GM12878 (cell line): ENCODE measurements at regions not wholly inside any gene's neighbourhood (a gene's known extent, or its start where the extent isn't known, plus 50 kb on each side); places are given as distances from the start of the nearest gene placed in this dataset.

Source experiments
- ATAC-seq: fragments of 200-7000 bp; cut with Tn5 transposase; 3 replicates; pipeline ENCODE4 v1.9.1; 2020; ENCODE audit warnings: mild to moderate bottlenecking, moderate library complexity
- BruUV-seq: library from RNA; stranded (reverse); fragments of 400-500 nt; replicated peaks from 2 replicates; lab custom pipeline; 2021; lab: Mats Ljungman, UMichigan
- CTCF ChIA-PET: fragments of 300-600 bp; sonication (Branson Sonifier 250); formaldehyde crosslinking; extraction: SDS; loops from one replicate; lab custom pipeline; 2021; ENCODE audit warnings: inconsistent platforms; lab: Yijun Ruan, JAX
- POLR2A ChIA-PET: fragments of 350-600 bp; formaldehyde crosslinking; extraction: SDS; loops from one replicate; lab custom pipeline; 2021; ENCODE audit warnings: inconsistent platforms; lab: Charles Lee
- RAD21 ChIA-PET: fragments of 300-600 bp; sonication (Branson Sonifier 250); formaldehyde crosslinking; loops from one replicate; lab custom pipeline; 2023; ENCODE audit warnings: antibody characterized with exemption; ENCODE audit not compliant: unreplicated experiment; lab: Charles Lee
- SMC1A ChIA-PET: fragments of 300-600 bp; sonication (Branson Sonifier 250); formaldehyde crosslinking; loops from one replicate; lab custom pipeline; 2023; ENCODE audit not compliant: unreplicated experiment, uncharacterized antibody; lab: Charles Lee
- DNase-seq: peaks from one replicate; pipeline ENCODE4 v3.0.0-alpha.2; 2011; ENCODE audit warnings: low read depth, low spot score
- FAIRE-seq: peaks from 3 replicates; lab custom pipeline; 2011; peaks lifted over from hg19 to GRCh38; lab: Jason Lieb, UNC
- H2AFZ ChIP-seq: 2 replicates; pipeline ENCODE4 v1.6.0; 2011; ENCODE audit warnings: low read depth, low read length, control low read depth; ENCODE audit not compliant: control insufficient read depth
- H3K27ac ChIP-seq: 2 replicates; pipeline ENCODE4 v1.5.1; 2011; ENCODE audit warnings: control low read depth; ENCODE audit not compliant: control insufficient read depth, insufficient read depth
- H3K27me3 ChIP-seq, 2 experiments: replicated peaks in 1 of 2; 2 replicates each; pipeline versions ENCODE4 v1.6.0 to v1.6.1; 2011; ENCODE audit warnings: low read length in 1 of 2; ENCODE audit not compliant: control insufficient read depth in 2 of 2, insufficient read depth in 2 of 2
- H3K36me3 ChIP-seq, 2 experiments: 2 replicates each; pipeline ENCODE4 v1.5.1; 2011; ENCODE audit warnings: low read length in 1 of 2; ENCODE audit not compliant: control insufficient read depth in 2 of 2, insufficient read depth in 2 of 2
- H3K4me1 ChIP-seq: 2 replicates; pipeline ENCODE4 v1.6.1; 2011; ENCODE audit warnings: mild to moderate bottlenecking, low read length, moderate library complexity, mixed read lengths; ENCODE audit not compliant: control insufficient read depth, insufficient read depth
- H3K4me2 ChIP-seq: 2 replicates; pipeline ENCODE4 v1.6.0; 2011; ENCODE audit warnings: control low read depth; ENCODE audit not compliant: control insufficient read depth, insufficient read depth
- H3K4me3 ChIP-seq: fragments of 200-600 bp; sonication (generic); 2 replicates; pipeline ENCODE4 v1.5.1; 2016
- H3K79me2 ChIP-seq: 2 replicates; pipeline ENCODE4 v1.6.0; 2011; ENCODE audit warnings: low read length; ENCODE audit not compliant: control insufficient read depth, insufficient read depth
- H3K9ac ChIP-seq: 2 replicates; pipeline ENCODE4 v1.8.0; 2011; ENCODE audit warnings: low read length, control low read depth, mixed read lengths; ENCODE audit not compliant: control insufficient read depth, insufficient read depth
- H3K9me3 ChIP-seq: replicated peaks from 3 replicates; pipeline ENCODE4 v1.5.1; 2011; ENCODE audit warnings: mild to moderate bottlenecking, low read length; ENCODE audit not compliant: control insufficient read depth, insufficient read depth
- H4K20me1 ChIP-seq: 2 replicates; pipeline ENCODE4 v1.6.0; 2011; ENCODE audit not compliant: control insufficient read depth, insufficient read depth
- JUND ChIP-seq: IDR thresholded peaks from 2 replicates; pipeline ENCODE4 v1.6.1; 2012; ENCODE audit warnings: low read depth, mild to moderate bottlenecking, low read length, improper control_type of control experiment, moderate library complexity
- ZNF592 ChIP-seq: fragments of 450-650 bp; IDR thresholded peaks from 2 replicates; pipeline ENCODE4 v1.6.1; 2017; ENCODE audit warnings: mild to moderate bottlenecking, moderate library complexity
- ZNF622 ChIP-seq: fragments of 450-650 bp; IDR thresholded peaks from 2 replicates; pipeline ENCODE4 v1.6.1; 2017; ENCODE audit warnings: mild to moderate bottlenecking, inconsistent platforms
- WGBS: methylation state at CpG from one replicate; pipeline ENCODE4 v1.1.6; 2016; ENCODE audit warnings: low lambda C conversion rate; ENCODE audit not compliant: insufficient replicate concordance, insufficient coverage; ENCODE audit errors: missing lambda C conversion rate; 5-methylcytosine and 5-hydroxymethylcytosine counted together
- in situ Hi-C: fragments of 300-500 bp; cut with MboI; formaldehyde crosslinking; loops from 9 replicates; pipeline ENCODE4 v1.14.3; 2018; ENCODE audit warnings: mixed read lengths
- intact Hi-C: fragments of 100-400 bp; cut with micrococcal nuclease; formaldehyde crosslinking; loops from one replicate; pipeline ENCODE4 v1.14.2; 2022; ENCODE audit not compliant: unreplicated experiment

GRCh38 chr5:126677121-126677520 lies 76.4 kb downstream of the PHAX start:
- Histone ChIP-seq H3K79me2 (no peaks in the 10 kb centered on the region), H3K27ac (no peak overlapping the region), H3K4me2 (no peak overlapping the region), H3K4me3 (no peak overlapping the region), H3K36me3 (no peaks in the 10 kb centered on the region), H2AFZ (peak overlapping the region; percentile 16; the same call in 1 of the 2 replicates), H4K20me1 (no peaks in the 10 kb centered on the region), H3K4me1 (peaks cover 2% of the 10 kb centered on the region; the same call in 1 of the 2 replicates), H3K9me3 (no peaks in the 10 kb centered on the region), H3K27me3 (no peaks in the 10 kb centered on the region), H3K9ac (no peak overlapping the region)
- no peak for DNase-seq
- ChIA-PET CTCF (interaction anchor here (0.6 to 16.4 kb wide), 21 partner anchors 8 to 639 kb away, joined by 3 to 445 read pairs (median 5); partner anchors contain the start of gene LMNB1), POLR2A (interaction anchor here (0.9 to 7.5 kb wide), 2 partner anchors 82 to 101 kb away, joined by 6 to 131 read pairs; partner anchors contain the start of gene LMNB1), SMC1A (interaction anchor here (0.7 to 16.6 kb wide), 19 partner anchors 9 to 336 kb away, joined by 3 to 441 read pairs (median 6); partner anchors contain the start of gene LMNB1), RAD21 (interaction anchor here (0.7 to 9.0 kb wide), 13 partner anchors 53 to 352 kb away, joined by 3 to 306 read pairs (median 5); partner anchors contain the start of gene LMNB1)
- BruUV-seq: no TSS peak
- TF ChIP-seq ZNF622 (no peak), ZNF592 (no peak), JUND (no peak)
- in situ Hi-C loops (loop anchor here (5.0 kb wide), 1 partner anchor 100 kb away; the partner anchor contains the start of gene LMNB1), intact Hi-C loops (loop anchor here (2.0 kb wide), 1 partner anchor 54 kb away; no protein-coding TSS in a partner anchor)
- ATAC-seq: no peak
- WGBS: 100% methylated on average over 2 of the region's 2 CpGs
- no peak for FAIRE-seq
